ENCODE measurements at regions not wholly inside any gene's neighbourhood (a gene's known extent, or its start where the extent isn't known, plus 50 kb on each side); places are given as distances from the start of the nearest gene placed in this dataset.

DNA sequence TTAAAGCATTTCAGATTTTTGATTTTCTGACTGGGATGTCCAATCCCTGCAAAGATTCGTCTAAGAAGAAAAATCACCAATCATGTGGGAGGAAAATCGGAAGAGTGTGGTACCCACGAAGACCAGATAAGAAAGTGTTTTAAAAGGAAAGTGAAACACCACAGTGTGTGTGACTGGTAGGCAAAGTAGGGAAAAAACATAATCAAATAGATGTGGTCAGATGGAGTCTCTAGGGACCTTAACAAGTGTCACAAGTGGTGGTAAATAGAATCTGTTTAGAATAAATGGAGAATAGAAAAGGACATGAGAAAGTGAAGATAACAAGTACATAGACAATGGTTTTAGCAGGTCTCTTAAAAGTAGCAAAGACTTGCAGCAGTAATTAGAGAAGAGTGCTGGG, 154.6 kb downstream of the SLC30A10 start:
- no peak overlapping the region for H3K9ac ChIP-seq (ENCODE audit: insufficient read depth, low read depth, low read length)
- DNase-seq (ENCODE audit: low spot score) (no peak), ATAC-seq (no peak), FAIRE-seq (no peak)
- WGBS (ENCODE audit: low lambda C conversion rate): under 1% methylated on average over 3 of the region's 3 CpGs
- no peaks in the 10 kb centered on the region for H3K9me3 ChIP-seq (ENCODE audit: low read length)
- H2AFZ ChIP-seq (ENCODE audit: low read length): no peak overlapping the region
- H3K27ac ChIP-seq (ENCODE audit: extremely low read length, insufficient read depth, low read length): no peak overlapping the region
- BruUV-seq (replicated peaks): no TSS peak
- no peak overlapping the region for H3K4me2 ChIP-seq (ENCODE audit: low read depth, low read length)
- H4K20me1 ChIP-seq (ENCODE audit: insufficient read depth, low read length): no peaks in the 10 kb centered on the region
- intact Hi-C loops (cut with micrococcal nuclease; ENCODE audit: unreplicated experiment) (no loop called here), in situ Hi-C loops (cut with HindIII; ENCODE audit: extremely low pct_ligation_motif_present, low pct_unique_long_range_greater_than_20kb) (no loop called here)
- CTCF ChIA-PET (ENCODE audit: low intra/inter-chr PET ratio, low total read pairs): no interaction called here
- H3K4me1 ChIP-seq (ENCODE audit: insufficient read depth, low read length): no peaks in the 10 kb centered on the region
- POLR2A ChIA-PET: no interaction called here
- no peaks in the 10 kb centered on the region for H3K27me3 ChIP-seq (ENCODE audit: control insufficient read depth in 1 of 2, insufficient read depth in 2 of 2, low read length in 2 of 2)
- TF ChIP-seq RAD51 (IDR thresholded peaks at IDR 0.05; ENCODE audit: borderline replicate concordance) (no peak), FIP1L1 (IDR thresholded peaks at IDR 0.05; ENCODE audit: borderline replicate concordance, insufficient read depth, low read depth, low read length) (no peak), JDP2 (CRISPR knock-in tag; IDR thresholded peaks at IDR 0.05; ENCODE audit: borderline replicate concordance) (no peak), SNRNP70 (IDR thresholded peaks at IDR 0.05; ENCODE audit: low read depth, low read length) (no peak), NFE2 (CRISPR knock-in tag; IDR thresholded peaks at IDR 0.05) (no peak), ZNF773 (CRISPR knock-in tag; IDR thresholded peaks at IDR 0.05; ENCODE audit: borderline replicate concordance) (no peak), CBX2 (IDR thresholded peaks at IDR 0.05; ENCODE audit: low read depth, low read length) (no peak), CBX2 (CRISPR knock-in tag; IDR thresholded peaks at IDR 0.05; ENCODE audit: low read depth) (no peak), SIX1 (CRISPR knock-in tag; IDR thresholded peaks at IDR 0.05; ENCODE audit: borderline replicate concordance) (no peak), MAF1 (CRISPR knock-in tag; IDR thresholded peaks at IDR 0.05; ENCODE audit: borderline replicate concordance) (no peak), SALL1 (CRISPR knock-in tag; IDR thresholded peaks at IDR 0.05) (no peak), CREM (IDR thresholded peaks at IDR 0.05) (no peak), CREM (CRISPR knock-in tag; IDR thresholded peaks at IDR 0.05) (no peak), REPIN1 (CRISPR knock-in tag; IDR thresholded peaks at IDR 0.05; ENCODE audit: borderline replicate concordance, low read depth) (no peak)
- TF ChIP-seq, protein P1, sequence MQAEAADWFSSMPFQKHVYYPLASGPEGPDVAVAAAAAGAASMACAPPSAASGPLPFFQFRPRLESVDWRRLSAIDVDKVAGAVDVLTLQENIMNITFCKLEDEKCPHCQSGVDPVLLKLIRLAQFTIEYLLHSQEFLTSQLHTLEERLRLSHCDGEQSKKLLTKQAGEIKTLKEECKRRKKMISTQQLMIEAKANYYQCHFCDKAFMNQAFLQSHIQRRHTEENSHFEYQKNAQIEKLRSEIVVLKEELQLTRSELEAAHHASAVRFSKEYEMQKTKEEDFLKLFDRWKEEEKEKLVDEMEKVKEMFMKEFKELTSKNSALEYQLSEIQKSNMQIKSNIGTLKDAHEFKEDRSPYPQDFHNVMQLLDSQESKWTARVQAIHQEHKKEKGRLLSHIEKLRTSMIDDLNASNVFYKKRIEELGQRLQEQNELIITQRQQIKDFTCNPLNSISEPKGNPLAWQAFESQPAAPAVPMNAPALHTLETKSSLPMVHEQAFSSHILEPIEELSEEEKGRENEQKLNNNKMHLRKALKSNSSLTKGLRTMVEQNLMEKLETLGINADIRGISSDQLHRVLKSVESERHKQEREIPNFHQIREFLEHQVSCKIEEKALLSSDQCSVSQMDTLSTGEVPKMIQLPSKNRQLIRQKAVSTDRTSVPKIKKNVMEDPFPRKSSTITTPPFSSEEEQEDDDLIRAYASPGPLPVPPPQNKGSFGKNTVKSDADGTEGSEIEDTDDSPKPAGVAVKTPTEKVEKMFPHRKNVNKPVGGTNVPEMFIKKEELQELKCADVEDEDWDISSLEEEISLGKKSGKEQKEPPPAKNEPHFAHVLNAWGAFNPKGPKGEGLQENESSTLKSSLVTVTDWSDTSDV (CRISPR knock-in tag; IDR thresholded peaks at IDR 0.05): no peak
- H3K36me3 ChIP-seq (replicated peaks in 1 of 2; ENCODE audit: control insufficient read depth in 1 of 2, insufficient read depth in 2 of 2, low read length in 2 of 2): no peaks in the 10 kb centered on the region
- no peak overlapping the region for H3K4me3 ChIP-seq (replicated peaks in 1 of 3; ENCODE audit: insufficient read depth in 1 of 3, low read depth in 2 of 3, low read length in 3 of 3)
- no peaks in the 10 kb centered on the region for H3K79me2 ChIP-seq (ENCODE audit: insufficient read depth, low read length)

Measured in HepG2 (cell line).